HCT116 (cell line): ENCODE measurements at regions not wholly inside any gene's neighbourhood (a gene's known extent, or its start where the extent isn't known, plus 50 kb on each side); places are given as distances from the start of the nearest gene placed in this dataset.

ENCODE experiments used
- ATAC-seq: fragments of 200-7000 bp; cut with Tn5 transposase; 2 replicates; pipeline ENCODE4 v1.9.1; 2020; ENCODE audit warnings: mild to moderate bottlenecking, moderate library complexity
- BruUV-seq: library from RNA; stranded (reverse); fragments of 400-500 nt; replicated peaks from 2 replicates; lab custom pipeline; 2021; lab: Mats Ljungman, UMichigan
- CTCF ChIA-PET: fragments of 300-600 bp; sonication (Branson Sonifier 250); formaldehyde crosslinking; loops from one replicate; lab custom pipeline; 2021; ENCODE audit warnings: antibody characterized with exemption; lab: Charles Lee
- POLR2A ChIA-PET: fragments of 300-600, 350-600 bp; sonication (Branson Sonifier 250); formaldehyde crosslinking; loops from one replicate; lab custom pipeline; 2021; ENCODE audit warnings: antibody characterized with exemption; lab: Charles Lee
- RAD21 ChIA-PET, 2 experiments: fragments of 300-600 bp; sonication (Branson Sonifier 250); formaldehyde crosslinking; loops; one replicate each; lab custom pipeline; 2023; ENCODE audit warnings: low total read pairs in 2 of 2; ENCODE audit not compliant: uncharacterized antibody in 2 of 2, unreplicated experiment in 2 of 2, low non-redundant PET in 1 of 2; lab: Charles Lee
- DNase-seq: peaks from one replicate; pipeline ENCODE4 v3.0.0-alpha.2; 2010; ENCODE audit warnings: low read depth, low spot score
- H2AFZ ChIP-seq: fragments of 200-600 bp; shearing (Covaris generic), sonication (generic); 2 replicates; pipeline ENCODE4 v1.6.1; 2017; ENCODE audit warnings: low read depth, mixed run types, mixed read lengths, antibody characterized with exemption, low read length; ENCODE audit not compliant: poor library complexity, severe bottlenecking
- H3K27ac ChIP-seq: 2 replicates; pipeline ENCODE4 v1.5.1; 2012; ENCODE audit warnings: low read depth, low read length
- H3K27me3 ChIP-seq: fragments of 200-600 bp; sonication (generic); 2 replicates; pipeline ENCODE4 v1.6.1; 2016; ENCODE audit warnings: mixed run types, low read length, mixed read lengths; ENCODE audit not compliant: insufficient read depth
- H3K36me3 ChIP-seq, 2 experiments: fragments of 200-500 bp in 1 of 2; fragments of 200-600 bp in 1 of 2; sonication (Bioruptor generic) in 1 of 2; sonication (generic) in 1 of 2; 2 replicates each; pipeline versions ENCODE4 v1.5.1 to v1.6.1; 2014 to 2016; ENCODE audit warnings: low read length in 2 of 2, inconsistent platforms in 1 of 2, mixed read lengths in 1 of 2, mixed run types in 1 of 2; ENCODE audit not compliant: insufficient read depth in 2 of 2, control insufficient read depth in 1 of 2
- H3K4me1 ChIP-seq, 2 experiments: fragments of 200-600 bp in 1 of 2; sonication (generic) in 1 of 2; 2 replicates each; pipeline versions ENCODE4 v1.5.1 to v1.6.1; 2012 to 2017; ENCODE audit warnings: low read length in 2 of 2, inconsistent platforms in 1 of 2, mild to moderate bottlenecking in 1 of 2, mixed read lengths in 1 of 2, mixed run types in 1 of 2, moderate library complexity in 1 of 2; ENCODE audit not compliant: insufficient read depth in 2 of 2, control insufficient read depth in 1 of 2
- H3K4me2 ChIP-seq: fragments of 200-600 bp; sonication (generic); 2 replicates; pipeline ENCODE4 v1.6.1; 2017; ENCODE audit warnings: mixed run types, low read length, mixed read lengths
- H3K4me3 ChIP-seq, 2 experiments: fragments of 200-600 bp in 1 of 2; sonication (generic) in 1 of 2; replicated peaks in 1 of 2; 2 replicates each; pipeline ENCODE4 v1.5.1; 2011 to 2016; ENCODE audit warnings: low read length in 2 of 2, control low read depth in 1 of 2, low read depth in 1 of 2, mild to moderate bottlenecking in 1 of 2, mixed read lengths in 1 of 2, mixed run types in 1 of 2
- H3K79me2 ChIP-seq: fragments of 200-600 bp; sonication (generic); 2 replicates; pipeline ENCODE4 v1.6.1; 2017; ENCODE audit warnings: mild to moderate bottlenecking, mixed run types, low read length, moderate library complexity, mixed read lengths; ENCODE audit not compliant: insufficient read depth
- H3K9ac ChIP-seq: fragments of 200-600 bp; sonication (generic); 2 replicates; pipeline ENCODE4 v1.6.1; 2016; ENCODE audit warnings: low read length, mixed read lengths
- H3K9me2 ChIP-seq: fragments of 200-600 bp; sonication (generic), shearing (Covaris generic); 2 replicates; pipeline ENCODE4 v1.6.1; 2017; ENCODE audit warnings: mixed run types, mild to moderate bottlenecking, moderate library complexity; ENCODE audit not compliant: insufficient read depth
- H3K9me3 ChIP-seq, 2 experiments: fragments of 200-500 bp in 1 of 2; fragments of 200-600 bp in 1 of 2; sonication (Bioruptor generic) in 1 of 2; sonication (generic) in 1 of 2; 2 replicates each; pipeline ENCODE4 v1.6.1; 2014 to 2017; ENCODE audit warnings: low read length in 2 of 2, mixed read lengths in 2 of 2, inconsistent platforms in 1 of 2, low read depth in 1 of 2, mild to moderate bottlenecking in 1 of 2, mixed run types in 1 of 2, moderate library complexity in 1 of 2; ENCODE audit not compliant: control insufficient read depth in 1 of 2, insufficient read depth in 1 of 2
- H4K20me1 ChIP-seq: fragments of 200-600 bp; sonication (generic), shearing (Covaris generic); 2 replicates; pipeline ENCODE4 v1.6.1; 2017; ENCODE audit warnings: mixed run types, mild to moderate bottlenecking, moderate library complexity; ENCODE audit not compliant: insufficient read depth
- CBX3 ChIP-seq: IDR thresholded peaks from 2 replicates; pipeline ENCODE4 v1.6.1; 2012; ENCODE audit warnings: low read depth
- EZH2 ChIP-seq: fragments of 200-600 bp; sonication (generic); IDR thresholded peaks from 2 replicates; pipeline ENCODE4 v1.6.1; 2017; ENCODE audit warnings: antibody characterized with exemption, mixed run types
- EZH2phosphoT487 ChIP-seq: fragments of 200-600 bp; IDR thresholded peaks from 2 replicates; pipeline ENCODE4 v1.6.1; 2018; ENCODE audit warnings: antibody characterized with exemption, borderline replicate concordance
- JUND ChIP-seq: IDR thresholded peaks from 2 replicates; pipeline ENCODE4 v1.6.1; 2012
- MAX ChIP-seq: IDR thresholded peaks from 2 replicates; pipeline ENCODE4 v1.6.1; 2012
- POLR2AphosphoS5 ChIP-seq: IDR thresholded peaks from 2 replicates; pipeline ENCODE4 v1.6.1; 2011; ENCODE audit warnings: mild to moderate bottlenecking, low read depth, low read length, moderate library complexity
- SIN3A ChIP-seq: IDR thresholded peaks from 2 replicates; pipeline ENCODE4 v1.6.1; 2012; ENCODE audit warnings: low read depth
- SP1 ChIP-seq: IDR thresholded peaks from 2 replicates; pipeline ENCODE4 v1.6.1; 2012; ENCODE audit warnings: low read depth
- SRF ChIP-seq: IDR thresholded peaks from 2 replicates; pipeline ENCODE4 v1.6.1; 2012; ENCODE audit warnings: low read depth
- YY1 ChIP-seq: IDR thresholded peaks from 2 replicates; pipeline ENCODE4 v1.6.1; 2011; ENCODE audit warnings: low read length, low read depth, moderate library complexity, mild to moderate bottlenecking; ENCODE audit not compliant: insufficient replicate concordance; ENCODE audit errors: extremely low read depth
- ZBTB33 ChIP-seq: IDR thresholded peaks from 2 replicates; pipeline ENCODE4 v1.6.1; 2011; ENCODE audit warnings: mild to moderate bottlenecking, low read length, moderate library complexity; ENCODE audit not compliant: insufficient replicate concordance; ENCODE audit errors: extremely low read depth
- ZNF274 ChIP-seq: fragments of 200-500 bp; sonication (Bioruptor generic); IDR thresholded peaks from 2 replicates; pipeline ENCODE4 v1.6.1; 2014; ENCODE audit warnings: mild to moderate bottlenecking, low read depth, low read length, inconsistent platforms
- intact Hi-C: fragments of 100-400 bp; cut with micrococcal nuclease; formaldehyde crosslinking; loops from 2 replicates; pipeline ENCODE4 v1.10.0; 2022
- TF ChIP-seq, protein P1 (sequence below): IDR thresholded peaks from 2 replicates; pipeline ENCODE4 v1.6.1; 2012

- H3K27ac ChIP-seq, result no peak overlapping the region
- ChIA-PET RAD21 (no interaction called here), POLR2A (no interaction called here), CTCF (no interaction called here)
- no peak overlapping the region for H2AFZ ChIP-seq
- H3K9me2 ChIP-seq, result no peaks in the 10 kb centered on the region
- no peaks in the 10 kb centered on the region for H3K4me1 ChIP-seq
- peaks cover 6 to 16% of the 10 kb centered on the region in 2 experiments for H3K9me3 ChIP-seq
- no peaks in the 10 kb centered on the region for H3K36me3 ChIP-seq
- H3K4me3 ChIP-seq, result no peak overlapping the region
- no TSS peak for BruUV-seq
- no peaks in the 10 kb centered on the region for H3K27me3 ChIP-seq
- H3K79me2 ChIP-seq, result no peaks in the 10 kb centered on the region
- no peak overlapping the region for H3K4me2 ChIP-seq
- TF ChIP-seq MAX (no peak), SRF (no peak), EZH2 (no peak), POLR2AphosphoS5 (no peak), ZNF274 (no peak), EZH2phosphoT487 (no peak), YY1 (no peak), CBX3 (no peak), ZBTB33 (no peak), SIN3A (no peak), JUND (no peak), SP1 (no peak)
- TF ChIP-seq, protein P1, sequence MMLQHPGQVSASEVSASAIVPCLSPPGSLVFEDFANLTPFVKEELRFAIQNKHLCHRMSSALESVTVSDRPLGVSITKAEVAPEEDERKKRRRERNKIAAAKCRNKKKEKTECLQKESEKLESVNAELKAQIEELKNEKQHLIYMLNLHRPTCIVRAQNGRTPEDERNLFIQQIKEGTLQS, result no peak
- H4K20me1 ChIP-seq, result no peaks in the 10 kb centered on the region
- DNase-seq, result no peak
- no peak overlapping the region for H3K9ac ChIP-seq
- no peak for ATAC-seq
- intact Hi-C loops, result no loop called here
Measured at GRCh38 chr2:78506301-78506700, 519.2 kb upstream of the REG3G start.
